Esophagus squamous epithelium (tissue), 4 donors: ENCODE measurements at regions not wholly inside any gene's neighbourhood (a gene's known extent, or its start where the extent isn't known, plus 50 kb on each side); places are given as distances from the start of the nearest gene placed in this dataset.

Source experiments
- CTCF ChIP-seq, 6 experiments: fragments of 450-650 bp in 4 of 6; fragments of 200-600 bp in 2 of 6; sonication (generic) in 2 of 6; IDR thresholded peaks; one replicate each; pipeline ENCODE4 v1.5.1; 2016 to 2019; ENCODE audit warnings: antibody characterized with exemption in 6 of 6, mild to moderate bottlenecking in 4 of 6, moderate library complexity in 4 of 6
- POLR2A ChIP-seq, 4 donors: fragments of 450-650 bp; IDR thresholded peaks; one replicate each; pipeline ENCODE4 v1.6.1; 2017; ENCODE audit warnings: antibody characterized with exemption in 4 of 4, mild to moderate bottlenecking in 4 of 4, moderate library complexity in 3 of 4

GRCh38 chr6:8659404-8660189 lies 224.3 kb upstream of the SLC35B3 start:
- TF ChIP-seq CTCF (IDR thresholded peaks at IDR 0.05) (no peak), POLR2A (IDR thresholded peaks at IDR 0.05) (no peak)
